Keratinocyte (primary cell): ENCODE measurements at regions not wholly inside any gene's neighbourhood (a gene's known extent, or its start where the extent isn't known, plus 50 kb on each side); places are given as distances from the start of the nearest gene placed in this dataset.

Experiments
- DNase-seq: peaks from one replicate; pipeline ENCODE4 v3.0.0-alpha.2; 2011; ENCODE audit warnings: low read depth, missing footprints, low spot score
- FAIRE-seq: peaks from 2 replicates; lab custom pipeline; 2011; peaks lifted over from hg19 to GRCh38; lab: Jason Lieb, UNC
- H2AFZ ChIP-seq: 2 replicates; pipeline ENCODE4 v1.6.0; 2012; ENCODE audit warnings: low read length, control low read depth, inconsistent platforms; ENCODE audit not compliant: control insufficient read depth
- H3K27ac ChIP-seq: 2 replicates; pipeline ENCODE4 v1.5.1; 2011; ENCODE audit warnings: low read length; ENCODE audit not compliant: control insufficient read depth, insufficient read depth
- H3K27me3 ChIP-seq: 3 replicates; pipeline ENCODE4 v1.6.0; 2011; ENCODE audit warnings: low read length; ENCODE audit not compliant: control insufficient read depth, insufficient read depth; ENCODE audit errors: extremely low read depth
- H3K36me3 ChIP-seq, 2 experiments: 2 replicates in 1 of 2; 3 replicates in 1 of 2; pipeline ENCODE4 v1.5.1; 2011; ENCODE audit warnings: low read length in 2 of 2, mild to moderate bottlenecking in 1 of 2; ENCODE audit not compliant: control insufficient read depth in 2 of 2, insufficient read depth in 2 of 2; ENCODE audit errors: extremely low read depth in 1 of 2
- H3K4me1 ChIP-seq: 3 replicates; pipeline ENCODE4 v1.5.1; 2011; ENCODE audit warnings: low read length; ENCODE audit not compliant: control insufficient read depth, insufficient read depth; ENCODE audit errors: extremely low read depth
- H3K4me2 ChIP-seq: 3 replicates; pipeline ENCODE4 v1.6.0; 2011; ENCODE audit warnings: low read depth, low read length; ENCODE audit not compliant: control insufficient read depth, insufficient read depth; ENCODE audit errors: extremely low read depth
- H3K4me3 ChIP-seq, 3 experiments: fragments of 200-600 bp in 1 of 3; sonication (generic) in 1 of 3; 2 replicates in 2 of 3; 3 replicates in 1 of 3; pipeline ENCODE4 v1.5.1; 2011 to 2016; ENCODE audit warnings: low read length in 3 of 3, mild to moderate bottlenecking in 3 of 3, control low read depth in 2 of 3, inconsistent platforms in 1 of 3, low read depth in 1 of 3, mixed read lengths in 1 of 3, mixed run types in 1 of 3, moderate library complexity in 1 of 3; ENCODE audit not compliant: control insufficient read depth in 2 of 3, insufficient read depth in 2 of 3; ENCODE audit errors: extremely low read depth in 1 of 3
- H3K79me2 ChIP-seq: 2 replicates; pipeline ENCODE4 v1.6.0; 2012; ENCODE audit warnings: low read length; ENCODE audit not compliant: control insufficient read depth, insufficient read depth
- H3K9ac ChIP-seq: 3 replicates; pipeline ENCODE4 v1.6.0; 2011; ENCODE audit warnings: low read length; ENCODE audit not compliant: control insufficient read depth, insufficient read depth; ENCODE audit errors: extremely low read depth
- H3K9me1 ChIP-seq: 3 replicates; pipeline ENCODE4 v1.6.0; 2011; ENCODE audit warnings: low read length; ENCODE audit not compliant: control insufficient read depth, insufficient read depth; ENCODE audit errors: extremely low read depth
- H3K9me3 ChIP-seq: 2 replicates; pipeline ENCODE4 v1.5.1; 2012; ENCODE audit warnings: low read depth, low read length; ENCODE audit not compliant: control insufficient read depth
- H4K20me1 ChIP-seq: 3 replicates; pipeline ENCODE4 v1.6.0; 2011; ENCODE audit warnings: low read length; ENCODE audit not compliant: control insufficient read depth, insufficient read depth; ENCODE audit errors: extremely low read depth
- CTCF ChIP-seq, 3 experiments: IDR thresholded peaks in 1 of 3; conservative IDR thresholded peaks in 1 of 3; optimal IDR thresholded peaks in 1 of 3; 2 replicates in 2 of 3; 3 replicates in 1 of 3; pipeline versions ENCODE3 to v1.5.1; 2011; ENCODE audit warnings: low read length in 3 of 3, mild to moderate bottlenecking in 3 of 3, moderate library complexity in 2 of 3, control low read depth in 1 of 3, inconsistent platforms in 1 of 3; ENCODE audit not compliant: insufficient read depth in 2 of 3; ENCODE audit errors: extremely low read depth in 1 of 3
- EZH2 ChIP-seq: IDR thresholded peaks from one replicate; pipeline ENCODE4 v1.6.1; 2012; ENCODE audit warnings: inconsistent platforms, mild to moderate bottlenecking, low read length, moderate library complexity
- dilution Hi-C: fragments of 300-500 bp; cut with MboI; formaldehyde crosslinking; loops from one replicate; pipeline ENCODE4 v1.7.0; 2020; ENCODE audit warnings: low sequenced_read_pairs; ENCODE audit not compliant: extremely low pct_ligation_motif_present

- Histone ChIP-seq H4K20me1 (no peaks in the 10 kb centered on the region), H3K4me1 (no peaks in the 10 kb centered on the region), H3K4me2 (no peak overlapping the region), H3K4me3 (no peak overlapping the region), H3K27ac (no peak overlapping the region), H3K79me2 (no peaks in the 10 kb centered on the region), H2AFZ (no peak overlapping the region), H3K36me3 (no peaks in the 10 kb centered on the region), H3K27me3 (peaks cover 9% of the 10 kb centered on the region), H3K9me1 (no peaks in the 10 kb centered on the region), H3K9me3 (no peaks in the 10 kb centered on the region), H3K9ac (no peak overlapping the region)
- no peak for TF ChIP-seq EZH2
- TF ChIP-seq CTCF (optimal IDR thresholded peaks at IDR 0.05 in 1 of 3, IDR thresholded peaks at IDR 0.05 in 1 of 3, conservative IDR thresholded peaks at IDR 0.05 in 1 of 3; ENCODE audit: extremely low read depth in 1 of 3, insufficient read depth in 2 of 3, low read length in 3 of 3) = no peak
- FAIRE-seq = no peak
- dilution Hi-C loops = no loop called here
- no peak for DNase-seq
These were observed 294.3 kb downstream of the GUCY2F start for GRCh38 chrX:109187473-109188168.

GRCh38 chrX:109186939-109187338 is 294.9 kb downstream of the GUCY2F start:
- no peaks in the 10 kb centered on the region for H3K4me1 ChIP-seq
- TF ChIP-seq EZH2 (no peak), CTCF (optimal IDR thresholded peaks at IDR 0.05 in 1 of 3, IDR thresholded peaks at IDR 0.05 in 1 of 3, conservative IDR thresholded peaks at IDR 0.05 in 1 of 3; ENCODE audit: extremely low read depth in 1 of 3, insufficient read depth in 2 of 3, low read length in 3 of 3) (no peak)
- no peaks in the 10 kb centered on the region for H3K9me3 ChIP-seq
- H2AFZ ChIP-seq = no peak overlapping the region
- FAIRE-seq (no peak), DNase-seq (no peak)
- H3K36me3 ChIP-seq = no peaks in the 10 kb centered on the region
- dilution Hi-C loops = no loop called here
- peaks cover 6% of the 10 kb centered on the region for H3K27me3 ChIP-seq
- H3K79me2 ChIP-seq = no peaks in the 10 kb centered on the region
- no peak overlapping the region for H3K4me3 ChIP-seq
- H3K4me2 ChIP-seq = no peak overlapping the region
- no peaks in the 10 kb centered on the region for H3K9me1 ChIP-seq
- no peaks in the 10 kb centered on the region for H4K20me1 ChIP-seq
- H3K27ac ChIP-seq = no peak overlapping the region
- H3K9ac ChIP-seq = no peak overlapping the region
